K562 (cell line): ENCODE measurements at regions not wholly inside any gene's neighbourhood (a gene's known extent, or its start where the extent isn't known, plus 50 kb on each side); places are given as distances from the start of the nearest gene placed in this dataset.

Source experiments
- NR0B1 ChIP-seq: fragments of 450-650 bp; IDR thresholded peaks from one replicate; pipeline ENCODE4 v1.6.1; 2018; ENCODE audit warnings: mild to moderate bottlenecking, moderate library complexity; ENCODE audit not compliant: partially characterized antibody
- REST ChIP-seq, 2 experiments: fragments of 450-650 bp; formaldehyde crosslinking in 1 of 2; IDR thresholded peaks; 2 replicates each; pipeline versions ENCODE4 v1.4.0 to v1.6.1; 2014 to 2020; ENCODE audit warnings: mild to moderate bottlenecking in 2 of 2, borderline replicate concordance in 1 of 2, low read depth in 1 of 2

DNA sequence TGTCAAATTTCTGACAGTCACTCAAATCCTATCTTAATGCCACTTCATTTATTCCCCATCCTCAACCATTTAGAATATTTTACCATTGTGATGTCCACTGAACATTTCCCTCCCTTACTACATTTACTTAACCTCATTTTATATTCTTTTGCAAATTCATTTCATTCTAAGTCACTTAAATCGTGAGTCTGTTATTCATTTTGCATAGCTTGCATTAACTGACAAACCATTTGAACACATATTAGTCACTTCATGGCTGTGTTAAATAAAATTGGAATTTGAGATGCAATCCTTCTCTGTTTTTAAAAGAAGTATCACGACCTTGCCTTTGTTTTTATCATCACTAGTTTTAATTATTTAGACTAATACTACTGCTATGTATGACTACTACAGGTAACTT lies 199.4 kb upstream of the COL11A1 start (continued):
- no peak for TF ChIP-seq REST (IDR thresholded peaks at IDR 0.05; ENCODE audit: borderline replicate concordance)
- TF ChIP-seq REST (CRISPR knock-in tag; IDR thresholded peaks at IDR 0.05; ENCODE audit: low read depth): no peak
- no peak for TF ChIP-seq NR0B1
